DOHH2 (cell line): ENCODE measurements at regions not wholly inside any gene's neighbourhood (a gene's known extent, or its start where the extent isn't known, plus 50 kb on each side); places are given as distances from the start of the nearest gene placed in this dataset.

Experiments used
- EZH2phosphoT487 ChIP-seq: fragments of 200-600 bp; sonication (generic); IDR thresholded peaks from 2 replicates; pipeline ENCODE4 v1.6.1; 2017; ENCODE audit warnings: borderline replicate concordance, mild to moderate bottlenecking, antibody characterized with exemption, low read length, moderate library complexity, mixed read lengths
- TF ChIP-seq, protein P1 (sequence below): fragments of 200-600 bp; sonication (generic); IDR thresholded peaks from one replicate; pipeline ENCODE4 v1.5.1; 2014; ENCODE audit warnings: antibody characterized with exemption, mild to moderate bottlenecking, low read depth, low read length; ENCODE audit not compliant: poor library complexity, severe bottlenecking

GRCh38 chr1:99559166-99559565, 86.7 kb upstream of the PALMD start:
- no peak for TF ChIP-seq EZH2phosphoT487
- TF ChIP-seq, protein P1, sequence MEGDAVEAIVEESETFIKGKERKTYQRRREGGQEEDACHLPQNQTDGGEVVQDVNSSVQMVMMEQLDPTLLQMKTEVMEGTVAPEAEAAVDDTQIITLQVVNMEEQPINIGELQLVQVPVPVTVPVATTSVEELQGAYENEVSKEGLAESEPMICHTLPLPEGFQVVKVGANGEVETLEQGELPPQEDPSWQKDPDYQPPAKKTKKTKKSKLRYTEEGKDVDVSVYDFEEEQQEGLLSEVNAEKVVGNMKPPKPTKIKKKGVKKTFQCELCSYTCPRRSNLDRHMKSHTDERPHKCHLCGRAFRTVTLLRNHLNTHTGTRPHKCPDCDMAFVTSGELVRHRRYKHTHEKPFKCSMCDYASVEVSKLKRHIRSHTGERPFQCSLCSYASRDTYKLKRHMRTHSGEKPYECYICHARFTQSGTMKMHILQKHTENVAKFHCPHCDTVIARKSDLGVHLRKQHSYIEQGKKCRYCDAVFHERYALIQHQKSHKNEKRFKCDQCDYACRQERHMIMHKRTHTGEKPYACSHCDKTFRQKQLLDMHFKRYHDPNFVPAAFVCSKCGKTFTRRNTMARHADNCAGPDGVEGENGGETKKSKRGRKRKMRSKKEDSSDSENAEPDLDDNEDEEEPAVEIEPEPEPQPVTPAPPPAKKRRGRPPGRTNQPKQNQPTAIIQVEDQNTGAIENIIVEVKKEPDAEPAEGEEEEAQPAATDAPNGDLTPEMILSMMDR, result no peak
